HG03442 (cell line): ENCODE measurements at regions not wholly inside any gene's neighbourhood (a gene's known extent, or its start where the extent isn't known, plus 50 kb on each side); places are given as distances from the start of the nearest gene placed in this dataset.
A peak's percentile ranks its signal among the peaks of the same experiment; 100 is the strongest.
"Not testable (repeated sequence)": the region's sequence is repeated elsewhere in the genome, so short reads cannot be mapped to it uniquely, and the experiment has no call there.

Source experiments
- ATAC-seq: cut with Tn5 transposase; IDR thresholded peaks from one replicate; pipeline ENCODE4 v1.9.1; 2021; ENCODE audit warnings: mild to moderate bottlenecking, moderate library complexity; ENCODE audit not compliant: unreplicated experiment

- no peak for ATAC-seq
These were observed 349.2 kb upstream of the PRKCQ start for GRCh38 chr10:6929148-6929830.

- no peak for ATAC-seq
These were observed 348.5 kb upstream of the PRKCQ start for GRCh38 chr10:6928586-6928985.

- ATAC-seq, result no peak
These were observed 346.9 kb upstream of the PRKCQ start for GRCh38 chr10:6926971-6927370.

GRCh38 chr10:6925146-6925545, 345.1 kb upstream of the PRKCQ start:
- no peak for ATAC-seq

GRCh38 chr10:6924166-6924565, 344.1 kb upstream of the PRKCQ start:
- ATAC-seq, result no peak

- not testable (repeated sequence) for ATAC-seq
These were observed 340.9 kb upstream of the PRKCQ start for GRCh38 chr10:6921026-6921425.

- peak; percentile 96 for ATAC-seq
These were observed 340.3 kb upstream of the PRKCQ start for GRCh38 chr10:6920072-6921019.

GRCh38 chr10:6919077-6919476, 339.0 kb upstream of the PRKCQ start:
- no peak for ATAC-seq

GRCh38 chr10:6918305-6918704, 338.2 kb upstream of the PRKCQ start:
- no peak for ATAC-seq

GRCh38 chr10:6917125-6917524, 337.0 kb upstream of the PRKCQ start:
- no peak for ATAC-seq

GRCh38 chr10:6916601-6917000, 336.5 kb upstream of the PRKCQ start:
- no peak for ATAC-seq

GRCh38 chr10:6915307-6915706, 335.2 kb upstream of the PRKCQ start:
- ATAC-seq, result no peak

- no peak for ATAC-seq
These were observed 332.9 kb upstream of the PRKCQ start for GRCh38 chr10:6912929-6913328.

GRCh38 chr10:6912424-6912823, 332.3 kb upstream of the PRKCQ start:
- ATAC-seq, result no peak

- no peak for ATAC-seq
These were observed 331.9 kb upstream of the PRKCQ start for GRCh38 chr10:6912021-6912420.

- no peak for ATAC-seq
These were observed 330.0 kb upstream of the PRKCQ start for GRCh38 chr10:6909905-6910560.

- ATAC-seq, result no peak
These were observed 327.9 kb upstream of the PRKCQ start for GRCh38 chr10:6907877-6908530.

GRCh38 chr10:6894405-6894804, 314.3 kb upstream of the PRKCQ start:
- no peak for ATAC-seq

GRCh38 chr10:6892864-6893263, 312.8 kb upstream of the PRKCQ start:
- ATAC-seq, result no peak

GRCh38 chr10:6891924-6892323, 311.8 kb upstream of the PRKCQ start:
- ATAC-seq, result no peak

GRCh38 chr10:6889718-6890117, 309.6 kb upstream of the PRKCQ start:
- no peak for ATAC-seq
